ENCODE measurements at regions not wholly inside any gene's neighbourhood (a gene's known extent, or its start where the extent isn't known, plus 50 kb on each side); places are given as distances from the start of the nearest gene placed in this dataset.

- H3K4me1 ChIP-seq (ENCODE audit: control insufficient read depth in 1 of 2, insufficient read depth in 2 of 2, low read length in 2 of 2): peaks cover 0 to 4% of the 10 kb centered on the region in 2 donors
- no peaks in the 10 kb centered on the region for H3K79me2 ChIP-seq (ENCODE audit: insufficient read depth, low read length)
- H3K4me2 ChIP-seq (replicated peaks; ENCODE audit: extremely low read depth, low read length, poor library complexity, severe bottlenecking): no peak overlapping the region
- peaks cover 0 to 3% of the 10 kb centered on the region in 2 donors for H3K9me3 ChIP-seq (replicated peaks in 1 of 2; ENCODE audit: control insufficient read depth in 1 of 2, insufficient read depth in 1 of 2, low read length in 2 of 2)
- no peaks in the 10 kb centered on the region for H3K36me3 ChIP-seq (replicated peaks in 1 of 2; ENCODE audit: control insufficient read depth in 1 of 2, insufficient read depth in 2 of 2, low read length in 2 of 2)
- no peaks in the 10 kb centered on the region for H4K20me1 ChIP-seq (ENCODE audit: insufficient read depth, low read length)
- H3K9ac ChIP-seq (ENCODE audit: insufficient read depth, low read length, poor library complexity, severe bottlenecking): no peak overlapping the region
- peaks cover 0 to 2% (median 1%) of the 10 kb centered on the region in 3 donors for H3K27me3 Mint-ChIP-seq (ENCODE audit: low read depth in 3 of 3)
- TF ChIP-seq, protein P1, sequence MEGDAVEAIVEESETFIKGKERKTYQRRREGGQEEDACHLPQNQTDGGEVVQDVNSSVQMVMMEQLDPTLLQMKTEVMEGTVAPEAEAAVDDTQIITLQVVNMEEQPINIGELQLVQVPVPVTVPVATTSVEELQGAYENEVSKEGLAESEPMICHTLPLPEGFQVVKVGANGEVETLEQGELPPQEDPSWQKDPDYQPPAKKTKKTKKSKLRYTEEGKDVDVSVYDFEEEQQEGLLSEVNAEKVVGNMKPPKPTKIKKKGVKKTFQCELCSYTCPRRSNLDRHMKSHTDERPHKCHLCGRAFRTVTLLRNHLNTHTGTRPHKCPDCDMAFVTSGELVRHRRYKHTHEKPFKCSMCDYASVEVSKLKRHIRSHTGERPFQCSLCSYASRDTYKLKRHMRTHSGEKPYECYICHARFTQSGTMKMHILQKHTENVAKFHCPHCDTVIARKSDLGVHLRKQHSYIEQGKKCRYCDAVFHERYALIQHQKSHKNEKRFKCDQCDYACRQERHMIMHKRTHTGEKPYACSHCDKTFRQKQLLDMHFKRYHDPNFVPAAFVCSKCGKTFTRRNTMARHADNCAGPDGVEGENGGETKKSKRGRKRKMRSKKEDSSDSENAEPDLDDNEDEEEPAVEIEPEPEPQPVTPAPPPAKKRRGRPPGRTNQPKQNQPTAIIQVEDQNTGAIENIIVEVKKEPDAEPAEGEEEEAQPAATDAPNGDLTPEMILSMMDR (IDR thresholded peaks at IDR 0.05): no peak
- H3K4me3 ChIP-seq (replicated peaks in 1 of 3; ENCODE audit: low read depth in 2 of 3, low read length in 3 of 3): no peak overlapping the region
- no peak overlapping the region for H3K27ac Mint-ChIP-seq
- no peak for DNase-seq
- H3K27ac ChIP-seq (ENCODE audit: low read depth in 1 of 2, low read length in 2 of 2): no peak overlapping the region
- H3K4me1 Mint-ChIP-seq: peaks cover 8% of the 10 kb centered on the region
- WGBS (ENCODE audit: insufficient coverage): no CpG with 5 or more reads among the region's 4 CpGs
- peaks cover 0 to 6% of the 10 kb centered on the region in 2 donors for H3K36me3 Mint-ChIP-seq
- peaks cover 0 to 13% (median 7%) of the 10 kb centered on the region in 7 donors for H3K9me3 Mint-ChIP-seq
- H3K4me3 Mint-ChIP-seq: no peak overlapping the region
- H2AFZ ChIP-seq (ENCODE audit: insufficient read depth, low read depth, low read length, poor library complexity, severe bottlenecking): no peak overlapping the region
- intact Hi-C loops (cut with micrococcal nuclease): no loop called here
- no peaks in the 10 kb centered on the region for H3K27me3 ChIP-seq (ENCODE audit: control insufficient read depth in 2 of 2, insufficient read depth in 2 of 2, low read length in 2 of 2)
These were observed 171.7 kb downstream of the PIK3R1 start for GRCh38 chr5:68387074-68387796.

DNA sequence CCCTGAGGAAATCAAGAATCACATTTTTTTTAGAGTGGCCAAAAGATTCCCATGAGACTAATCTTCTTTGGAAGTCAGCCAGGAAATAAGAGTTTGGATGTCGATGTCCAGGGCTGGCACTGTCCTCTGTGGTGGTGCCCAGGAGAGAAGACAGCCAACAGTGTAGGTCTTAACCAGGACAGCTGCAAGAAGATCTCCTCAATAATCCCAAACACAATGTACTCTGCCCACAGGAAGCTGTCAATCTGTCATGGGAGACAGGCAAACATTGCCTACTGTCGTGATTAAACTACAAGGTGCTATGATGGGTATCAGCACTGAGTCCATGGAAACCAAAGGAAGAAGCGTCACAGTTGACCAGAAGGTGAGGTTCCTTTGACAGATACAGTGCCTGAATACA is 174.1 kb downstream of the PIK3R1 start:
- H3K79me2 ChIP-seq (ENCODE audit: insufficient read depth, low read length): no peaks in the 10 kb centered on the region
- WGBS (ENCODE audit: insufficient coverage): 100% methylated on average over 1 of the region's 3 CpGs
- H3K27me3 Mint-ChIP-seq (ENCODE audit: low read depth in 3 of 3): peaks cover 0 to 1% (median 0%) of the 10 kb centered on the region in 3 donors
- no peak overlapping the region for H3K4me3 ChIP-seq (replicated peaks in 1 of 3; ENCODE audit: low read depth in 2 of 3, low read length in 3 of 3)
- intact Hi-C loops (cut with micrococcal nuclease): no loop called here
- no peak overlapping the region for H3K4me3 Mint-ChIP-seq
- no peak overlapping the region for H3K9ac ChIP-seq (ENCODE audit: insufficient read depth, low read length, poor library complexity, severe bottlenecking)
- DNase-seq: no peak
- no peak overlapping the region for H2AFZ ChIP-seq (ENCODE audit: insufficient read depth, low read depth, low read length, poor library complexity, severe bottlenecking)
- no peaks in the 10 kb centered on the region for H4K20me1 ChIP-seq (ENCODE audit: insufficient read depth, low read length)
- peaks cover 10% of the 10 kb centered on the region for H3K4me1 Mint-ChIP-seq
- H3K9me3 ChIP-seq (replicated peaks in 1 of 2; ENCODE audit: control insufficient read depth in 1 of 2, insufficient read depth in 1 of 2, low read length in 2 of 2): peaks cover 0 to 3% of the 10 kb centered on the region in 2 donors
- TF ChIP-seq, protein P1 (IDR thresholded peaks at IDR 0.05): no peak
- H3K27ac ChIP-seq (ENCODE audit: low read depth in 1 of 2, low read length in 2 of 2): no peak overlapping the region
- no peaks in the 10 kb centered on the region for H3K36me3 Mint-ChIP-seq
- no peak overlapping the region for H3K4me2 ChIP-seq (replicated peaks; ENCODE audit: extremely low read depth, low read length, poor library complexity, severe bottlenecking)
- H3K27ac Mint-ChIP-seq: no peak overlapping the region
- H3K4me1 ChIP-seq (ENCODE audit: control insufficient read depth in 1 of 2, insufficient read depth in 2 of 2, low read length in 2 of 2): peaks cover 0 to 6% of the 10 kb centered on the region in 2 donors
- H3K27me3 ChIP-seq (ENCODE audit: control insufficient read depth in 2 of 2, insufficient read depth in 2 of 2, low read length in 2 of 2): no peaks in the 10 kb centered on the region
- H3K9me3 Mint-ChIP-seq: peaks cover 0 to 12% (median 4%) of the 10 kb centered on the region in 7 donors
- no peaks in the 10 kb centered on the region for H3K36me3 ChIP-seq (replicated peaks in 1 of 2; ENCODE audit: control insufficient read depth in 1 of 2, insufficient read depth in 2 of 2, low read length in 2 of 2)

All from CD14-positive monocyte (primary cell).